ENCODE measurements at regions not wholly inside any gene's neighbourhood (a gene's known extent, or its start where the extent isn't known, plus 50 kb on each side); places are given as distances from the start of the nearest gene placed in this dataset.

- FAIRE-seq (no peak), ATAC-seq (no peak), DNase-seq (ENCODE audit: low read depth in 1 of 2, low spot score in 1 of 2) (no peak)
- H3K4me2 ChIP-seq, result no peak overlapping the region
- POLR2A ChIA-PET, result no interaction called here
- no peak overlapping the region for H3K4me3 ChIP-seq
- TF ChIP-seq, protein P1, sequence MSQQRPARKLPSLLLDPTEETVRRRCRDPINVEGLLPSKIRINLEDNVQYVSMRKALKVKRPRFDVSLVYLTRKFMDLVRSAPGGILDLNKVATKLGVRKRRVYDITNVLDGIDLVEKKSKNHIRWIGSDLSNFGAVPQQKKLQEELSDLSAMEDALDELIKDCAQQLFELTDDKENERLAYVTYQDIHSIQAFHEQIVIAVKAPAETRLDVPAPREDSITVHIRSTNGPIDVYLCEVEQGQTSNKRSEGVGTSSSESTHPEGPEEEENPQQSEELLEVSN (IDR thresholded peaks at IDR 0.05; ENCODE audit: borderline replicate concordance, low read depth), result no peak
- TF ChIP-seq PHF8 (IDR thresholded peaks at IDR 0.05; ENCODE audit: borderline replicate concordance, low read depth) (no peak), TP53 (CRISPR knock-in tag; IDR thresholded peaks at IDR 0.05) (no peak), MYC (IDR thresholded peaks at IDR 0.05; ENCODE audit: borderline replicate concordance, low read length) (no peak), HDAC2 (IDR thresholded peaks at IDR 0.05) (no peak), POLR2A (IDR thresholded peaks at IDR 0.05; ENCODE audit: low read length) (no peak), CBX2 (IDR thresholded peaks at IDR 0.05; ENCODE audit: borderline replicate concordance, low read depth) (no peak)
- TF ChIP-seq, protein P2, sequence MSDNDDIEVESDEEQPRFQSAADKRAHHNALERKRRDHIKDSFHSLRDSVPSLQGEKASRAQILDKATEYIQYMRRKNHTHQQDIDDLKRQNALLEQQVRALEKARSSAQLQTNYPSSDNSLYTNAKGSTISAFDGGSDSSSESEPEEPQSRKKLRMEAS (IDR thresholded peaks at IDR 0.05), result no peak
- no peaks in the 10 kb centered on the region for H3K4me1 ChIP-seq
- CTCF ChIA-PET, result no interaction called here
- H3K27ac ChIP-seq, result no peak overlapping the region
- no peaks in the 10 kb centered on the region for H3K9me3 ChIP-seq
Measured at GRCh38 chr10:9315292-9315691, 1260.8 kb downstream of the GATA3 start.

DNA sequence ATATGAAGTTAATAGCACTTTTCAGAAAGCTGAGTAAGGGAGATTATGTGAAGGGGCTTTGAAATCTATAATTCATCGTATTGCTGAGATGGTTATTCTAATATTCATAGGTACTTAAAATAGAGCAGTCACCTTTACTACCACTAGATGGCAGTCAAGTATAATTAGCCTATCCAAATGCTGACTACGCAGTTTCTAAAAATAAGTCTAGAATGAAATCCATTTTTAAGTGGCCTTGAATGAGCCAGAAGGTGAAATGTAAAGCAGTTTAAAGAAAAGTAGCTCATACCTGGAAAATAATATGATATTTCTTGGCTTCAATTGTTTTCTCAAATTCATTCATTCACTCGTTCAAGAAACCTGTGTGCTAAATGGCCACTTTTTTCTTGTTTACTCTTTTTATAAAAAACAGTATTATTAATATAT is 1277.1 kb downstream of the GATA3 start:
- ChIA-PET POLR2A (no interaction called here), CTCF (interaction anchor here (0.6 to 3.0 kb wide), 3 partner anchors 12 to 1939 kb away, joined by 3 to 12 read pairs (median 9); no protein-coding TSS in a partner anchor)
- Histone ChIP-seq H3K4me2 (no peak overlapping the region), H3K9me3 (no peaks in the 10 kb centered on the region), H3K4me3 (no peak overlapping the region), H3K27ac (no peak overlapping the region), H3K4me1 (no peaks in the 10 kb centered on the region)
- FAIRE-seq (peak; percentile 54), DNase-seq (ENCODE audit: low read depth in 1 of 2, low spot score in 1 of 2) (peak; percentile 48 to 54), ATAC-seq (peak in 1 of 2 experiments; percentile 72; a peak in 3 of 6 replicates)
- WGBS (ENCODE audit: missing lambda C conversion rate), result 17% methylated on average over 3 of the region's 3 CpGs
- TF ChIP-seq KDM5A (IDR thresholded peaks at IDR 0.05) (no peak), PHF8 (IDR thresholded peaks at IDR 0.05; ENCODE audit: borderline replicate concordance, low read depth) (no peak), HDAC2 (IDR thresholded peaks at IDR 0.05) (no peak), ZC3H11A (IDR thresholded peaks at IDR 0.05) (no peak), JUN (IDR thresholded peaks at IDR 0.05) (no peak), MAFK (IDR thresholded peaks at IDR 0.05; ENCODE audit: partially characterized antibody) (peak; percentile 100), MAZ (IDR thresholded peaks at IDR 0.05; ENCODE audit: borderline replicate concordance, low read depth, low read length) (no peak), FOSL2 (IDR thresholded peaks at IDR 0.05) (no peak), FOSL2 (CRISPR knock-in tag; IDR thresholded peaks at IDR 0.05) (no peak), MYC (IDR thresholded peaks at IDR 0.05; ENCODE audit: borderline replicate concordance, low read length) (no peak), EHF (CRISPR knock-in tag; IDR thresholded peaks at IDR 0.05) (no peak), HEYL (CRISPR knock-in tag; IDR thresholded peaks at IDR 0.05) (no peak), POLR2A (IDR thresholded peaks at IDR 0.05; ENCODE audit: low read length) (no peak), ESRRA (IDR thresholded peaks at IDR 0.05; ENCODE audit: borderline replicate concordance, low read length) (no peak), RFX5 (IDR thresholded peaks at IDR 0.05) (no peak), REST (IDR thresholded peaks at IDR 0.05) (no peak), CBX2 (IDR thresholded peaks at IDR 0.05; ENCODE audit: borderline replicate concordance, low read depth) (no peak), CTCF (IDR thresholded peaks at IDR 0.05) (peak; percentile 74), JUNB (IDR thresholded peaks at IDR 0.05) (no peak), RAD21 (conservative IDR thresholded peaks at IDR 0.05 in 1 of 2, IDR thresholded peaks at IDR 0.05 in 1 of 2) (peak; percentile 78), FOSB (CRISPR knock-in tag; IDR thresholded peaks at IDR 0.05) (no peak), SMC3 (IDR thresholded peaks at IDR 0.05) (peak; percentile 47; the same call in 1 of the 3 replicates), BCL3 (IDR thresholded peaks at IDR 0.05) (no peak), RCOR1 (IDR thresholded peaks at IDR 0.05; ENCODE audit: low read depth, low read length) (no peak), CHD2 (IDR thresholded peaks at IDR 0.05; ENCODE audit: low read length, partially characterized antibody) (no peak)
- TF ChIP-seq, protein P2 (IDR thresholded peaks at IDR 0.05), result no peak
